Ectodermal cell (in vitro differentiated cells): ENCODE measurements at regions not wholly inside any gene's neighbourhood (a gene's known extent, or its start where the extent isn't known, plus 50 kb on each side); places are given as distances from the start of the nearest gene placed in this dataset.
"Not testable (repeated sequence)": the region's sequence is repeated elsewhere in the genome, so short reads cannot be mapped to it uniquely, and the experiment has no call there.

Experiments used
- H3K27ac ChIP-seq: 2 replicates; pipeline ENCODE4 v1.7.0; 2013; ENCODE audit warnings: mild to moderate bottlenecking, low read depth, low read length; ENCODE audit not compliant: insufficient read depth, poor library complexity, severe bottlenecking
- H3K27me3 ChIP-seq: 2 replicates; pipeline ENCODE4 v1.7.0; 2013; ENCODE audit warnings: mild to moderate bottlenecking, low read length; ENCODE audit not compliant: insufficient read depth, control insufficient read depth, poor library complexity, severe bottlenecking
- H3K36me3 ChIP-seq: one replicate; pipeline ENCODE4 v1.7.0; 2013; ENCODE audit warnings: low read length; ENCODE audit not compliant: control insufficient read depth, insufficient read depth
- H3K4me1 ChIP-seq: one replicate; pipeline ENCODE4 v1.7.0; 2013; ENCODE audit warnings: low read length; ENCODE audit not compliant: control insufficient read depth, insufficient read depth
- H3K4me3 ChIP-seq: 2 replicates; pipeline ENCODE4 v1.7.0; 2013; ENCODE audit warnings: low read depth, low read length, control low read depth; ENCODE audit not compliant: insufficient read depth
- H3K9me3 ChIP-seq: 2 replicates; pipeline ENCODE4 v1.7.0; 2013; ENCODE audit warnings: mild to moderate bottlenecking, low read length, moderate library complexity; ENCODE audit not compliant: control insufficient read depth
- WGBS, 2 experiments: methylation state at CpG; one replicate each; pipeline ENCODE4 v1.1.7; 2013; ENCODE audit warnings: missing lambda C conversion rate in 2 of 2; 5-methylcytosine and 5-hydroxymethylcytosine counted together

DNA sequence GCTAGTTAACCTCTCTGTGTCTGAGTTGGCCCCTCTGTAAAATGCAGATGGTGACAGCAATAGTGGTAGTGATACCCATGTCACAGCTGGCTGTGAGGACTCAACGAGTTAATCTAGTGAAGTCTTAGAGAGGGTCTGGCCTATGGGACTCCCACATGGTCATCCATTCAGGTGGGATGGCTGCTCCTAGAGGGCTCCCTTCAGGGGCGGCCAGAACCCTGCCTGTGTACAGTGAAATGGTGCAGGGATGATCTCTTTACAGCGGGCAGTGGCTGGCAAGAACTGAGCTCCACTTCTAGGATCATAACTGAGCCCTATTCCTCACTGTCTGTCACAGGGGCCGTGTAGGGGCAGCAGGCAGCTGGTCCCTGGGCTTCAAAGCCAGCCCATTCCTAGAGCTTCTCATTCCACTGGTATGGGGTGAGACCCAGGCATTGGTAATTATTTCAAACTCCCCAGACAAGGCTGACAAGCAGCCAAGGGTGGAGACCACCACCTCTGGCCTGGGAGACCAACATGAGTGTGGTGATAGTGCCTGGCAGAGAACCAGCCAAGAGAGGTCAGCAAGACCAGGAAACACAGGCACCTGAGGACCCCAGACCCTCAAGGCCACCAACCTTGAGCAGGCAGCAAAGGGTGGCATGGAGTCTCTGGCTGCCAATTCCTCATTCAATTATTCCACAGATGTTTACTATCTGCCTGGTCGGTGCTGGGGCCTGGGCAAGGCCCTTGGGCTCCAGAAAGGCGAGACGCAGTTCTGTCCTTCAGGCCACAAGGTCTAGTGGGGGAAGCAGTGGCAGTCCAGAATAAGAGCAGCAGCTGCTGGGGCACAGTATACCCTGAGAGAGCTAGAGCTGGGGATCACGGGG is 103.4 kb downstream of the MRPL14 start:
- 92 to 94% methylated on average over 8 of the region's 8 CpGs for WGBS, 2 experiments
- Histone ChIP-seq H3K9me3 (no peaks in the 10 kb centered on the region), H3K4me1 (peaks cover 9% of the 10 kb centered on the region)

DNA sequence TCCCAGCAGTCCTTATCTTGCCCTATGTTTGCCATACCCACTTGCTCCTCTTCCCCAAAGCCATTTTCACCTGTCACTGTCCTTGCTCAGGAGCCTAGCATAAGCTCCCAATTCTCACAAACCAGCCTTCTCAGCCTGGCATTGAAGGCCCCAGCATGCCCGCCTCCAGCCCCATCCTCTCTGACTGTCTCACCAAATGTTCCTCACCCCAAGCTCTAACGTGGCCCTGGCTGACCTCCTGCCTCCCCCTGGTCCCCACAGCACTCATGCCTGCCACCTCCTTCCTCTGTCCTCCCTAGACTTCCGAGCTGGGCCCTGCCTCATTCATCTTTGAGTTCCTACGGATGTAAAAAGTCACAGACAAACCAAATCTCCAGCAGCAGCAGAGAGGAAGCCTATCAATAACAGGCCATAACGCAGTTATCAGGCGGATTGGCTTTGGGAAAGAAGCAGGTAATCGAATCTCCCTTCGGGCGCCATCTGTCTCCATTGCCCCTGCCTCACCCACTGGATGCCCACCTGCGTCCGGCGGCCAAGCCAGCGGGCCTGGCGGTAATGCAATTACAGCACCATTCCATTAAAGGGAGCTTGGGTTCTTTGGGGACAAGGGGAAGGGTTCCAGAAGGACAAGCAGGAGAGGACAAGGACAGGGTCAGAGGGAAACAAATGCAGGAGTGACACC is 104.4 kb downstream of the MRPL14 start:
- Histone ChIP-seq H3K36me3 (no peaks in the 10 kb centered on the region), H3K4me3 (no peak overlapping the region)
- 92 to 93% methylated on average over 14 of the region's 14 CpGs for WGBS, 2 experiments

More for the DNA sequence above, 103.4 kb downstream of the MRPL14 start:
- no peak overlapping the region for H3K27ac ChIP-seq
- H3K4me3 ChIP-seq: no peak overlapping the region
- no peaks in the 10 kb centered on the region for H3K36me3 ChIP-seq
- H3K27me3 ChIP-seq: no peaks in the 10 kb centered on the region

DNA sequence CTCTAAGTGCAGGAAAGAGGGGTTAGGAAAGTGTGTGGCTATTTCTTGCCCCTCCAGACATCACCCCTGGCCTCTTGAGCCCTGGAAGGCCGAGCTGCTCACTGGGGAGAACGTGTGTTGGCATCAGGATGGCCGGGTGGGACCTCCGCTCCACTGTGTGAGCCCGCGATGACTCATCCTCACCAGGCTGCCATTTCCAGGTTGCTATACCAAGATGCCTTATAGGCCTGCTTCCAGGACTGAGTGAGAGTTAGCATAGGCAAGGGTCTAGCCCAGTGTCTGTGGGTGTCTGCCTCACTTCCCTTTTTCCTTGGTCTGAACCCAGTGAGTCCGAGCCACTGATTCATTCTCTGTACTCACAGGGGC is 105.0 kb downstream of the MRPL14 start:
- no peaks in the 10 kb centered on the region for H3K36me3 ChIP-seq
- 79 to 81% methylated on average over 7 of the region's 7 CpGs for WGBS, 2 experiments
- H3K27me3 ChIP-seq: no peaks in the 10 kb centered on the region
- peaks cover 9% of the 10 kb centered on the region for H3K4me1 ChIP-seq
- no peak overlapping the region for H3K27ac ChIP-seq
- no peak overlapping the region for H3K4me3 ChIP-seq
- H3K9me3 ChIP-seq: no peaks in the 10 kb centered on the region

More for the DNA sequence above, 104.4 kb downstream of the MRPL14 start:
- no peaks in the 10 kb centered on the region for H3K9me3 ChIP-seq
- H3K27me3 ChIP-seq: no peaks in the 10 kb centered on the region
- no peak overlapping the region for H3K27ac ChIP-seq
- H3K4me1 ChIP-seq: peaks cover 9% of the 10 kb centered on the region

DNA sequence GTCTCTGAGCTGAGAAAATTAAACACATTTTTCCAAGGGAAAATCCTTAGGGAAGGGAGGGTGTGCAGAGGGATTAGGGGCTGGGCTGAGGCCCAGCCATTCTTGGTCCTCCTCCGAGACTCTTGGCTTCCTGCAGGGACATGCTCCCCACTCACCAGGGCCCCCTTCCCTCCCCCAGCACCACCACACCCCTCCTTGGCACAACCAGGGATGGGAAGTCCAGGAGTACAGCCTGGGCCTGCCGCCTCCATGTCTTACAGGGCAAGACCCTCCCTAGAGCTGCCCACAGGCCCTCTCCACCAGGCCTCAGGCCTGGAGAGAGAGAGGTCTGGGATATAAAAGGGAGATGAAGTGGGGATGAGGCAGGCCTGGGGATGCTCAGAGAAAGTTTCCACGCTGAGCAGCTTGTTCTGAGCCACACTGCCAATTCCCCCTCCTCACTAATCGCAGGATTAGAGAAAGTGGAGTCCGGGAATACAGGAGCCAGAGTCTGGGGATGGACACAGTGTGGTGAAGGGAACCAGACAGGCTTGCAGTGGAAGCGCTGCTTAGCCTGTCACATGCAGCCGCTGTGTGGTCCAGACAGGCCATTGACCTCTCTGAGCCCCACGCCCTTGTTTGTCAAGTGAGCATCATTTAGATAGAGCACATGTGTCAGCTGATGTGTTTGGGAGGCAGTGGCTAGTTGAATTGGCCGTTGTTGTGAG is 105.5 kb downstream of the MRPL14 start:
- no peak overlapping the region for H3K4me3 ChIP-seq
- peaks cover 9% of the 10 kb centered on the region for H3K4me1 ChIP-seq
- H3K27ac ChIP-seq: no peak overlapping the region
- no peaks in the 10 kb centered on the region for H3K9me3 ChIP-seq
- WGBS, 2 experiments: 72 to 77% methylated on average over 8 to 9 of the region's 9 CpGs
- no peaks in the 10 kb centered on the region for H3K36me3 ChIP-seq
- no peaks in the 10 kb centered on the region for H3K27me3 ChIP-seq

DNA sequence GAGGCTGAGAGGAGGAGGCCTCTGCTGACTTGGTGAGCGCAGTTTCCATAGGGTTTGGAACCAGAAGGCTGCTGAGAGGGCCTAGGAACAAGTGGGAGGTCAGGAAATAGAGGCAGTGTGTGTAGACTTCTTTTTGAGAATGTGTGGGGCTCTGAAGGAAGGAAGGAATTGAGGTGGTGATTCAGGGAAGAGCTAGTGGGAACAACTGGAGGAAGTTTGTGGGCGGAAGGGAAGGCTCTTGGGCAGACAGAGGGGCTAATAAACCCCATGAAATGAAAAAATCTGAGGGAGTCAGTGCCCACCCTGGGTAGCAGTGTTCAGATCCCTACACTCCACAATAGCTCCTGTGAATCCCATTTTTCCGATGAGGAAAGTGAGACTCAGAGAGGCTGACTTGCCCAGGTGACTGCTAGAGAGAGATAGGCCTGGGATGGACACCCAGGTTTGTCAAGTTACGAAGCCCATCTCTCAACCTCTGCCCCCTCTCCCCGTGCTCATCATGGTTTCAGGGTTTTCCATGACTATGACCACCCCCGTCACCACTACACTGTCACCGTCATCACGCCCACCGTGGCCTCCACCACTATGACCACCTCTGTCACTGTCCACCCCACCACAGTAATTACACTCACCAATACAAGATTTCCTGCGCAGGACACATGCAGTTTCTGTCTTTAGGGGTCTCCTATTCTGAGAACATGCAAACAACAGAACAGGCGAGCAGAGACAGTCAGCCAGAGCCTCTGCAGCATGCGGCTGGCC is 106.4 kb downstream of the MRPL14 start:
- H3K27me3 ChIP-seq: no peaks in the 10 kb centered on the region
- WGBS, 2 experiments: 90 to 92% methylated on average over 12 of the region's 12 CpGs
- no peaks in the 10 kb centered on the region for H3K36me3 ChIP-seq
- H3K4me1 ChIP-seq: peaks cover 9% of the 10 kb centered on the region
- H3K9me3 ChIP-seq: no peaks in the 10 kb centered on the region
- H3K27ac ChIP-seq: no peak overlapping the region
- no peak overlapping the region for H3K4me3 ChIP-seq

DNA sequence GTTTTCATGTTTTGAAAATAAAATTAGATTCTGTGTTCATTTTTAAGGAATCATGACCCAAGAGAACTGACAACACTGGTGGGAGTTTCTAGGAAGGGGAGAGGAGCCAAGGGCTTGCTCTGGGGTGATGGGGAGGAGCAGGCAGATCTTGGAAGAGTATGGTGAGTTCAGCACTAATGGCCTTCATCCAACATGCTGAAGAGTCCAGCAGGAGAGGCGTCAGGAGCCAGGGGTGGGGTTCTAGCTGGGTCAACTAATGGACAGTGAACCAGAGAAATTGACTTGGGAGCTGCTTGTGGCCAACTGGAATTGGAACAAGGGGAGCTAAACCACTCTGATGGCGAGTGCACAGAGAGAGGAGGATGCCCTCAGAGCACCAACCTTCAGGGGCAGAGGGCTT is 107.1 kb downstream of the MRPL14 start:
- 93 to 94% methylated on average over 2 of the region's 2 CpGs for WGBS, 2 experiments
- H3K4me1 ChIP-seq: peaks cover 8% of the 10 kb centered on the region
- no peaks in the 10 kb centered on the region for H3K36me3 ChIP-seq
- H3K27ac ChIP-seq: no peak overlapping the region
- no peaks in the 10 kb centered on the region for H3K27me3 ChIP-seq
- no peaks in the 10 kb centered on the region for H3K9me3 ChIP-seq
- no peak overlapping the region for H3K4me3 ChIP-seq

DNA sequence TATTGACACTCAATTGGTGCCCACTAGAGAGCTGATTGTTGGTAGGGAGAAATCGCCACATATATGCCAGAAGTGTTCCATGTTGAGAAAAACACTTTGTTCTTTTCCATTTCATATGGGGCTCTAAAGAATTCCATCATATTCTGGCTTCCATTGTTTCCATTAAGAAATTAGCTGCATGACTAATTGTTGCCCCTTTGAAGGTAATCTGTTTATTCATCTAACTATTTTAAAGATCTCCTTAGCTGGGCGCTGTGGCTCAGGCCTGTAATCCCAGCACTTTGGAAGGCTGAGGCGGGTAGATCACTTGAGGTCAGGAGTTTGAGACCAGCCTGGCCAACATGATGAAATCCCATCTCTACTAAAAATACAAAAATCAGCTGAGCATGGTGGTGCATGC is 109.9 kb downstream of the MRPL14 start:
- 92 to 96% methylated on average over 3 of the region's 3 CpGs for WGBS, 2 experiments
- H3K4me1 ChIP-seq, H3K27ac ChIP-seq, H3K4me3 ChIP-seq, H3K36me3 ChIP-seq, H3K9me3 ChIP-seq, H3K27me3 ChIP-seq: not testable (repeated sequence)

DNA sequence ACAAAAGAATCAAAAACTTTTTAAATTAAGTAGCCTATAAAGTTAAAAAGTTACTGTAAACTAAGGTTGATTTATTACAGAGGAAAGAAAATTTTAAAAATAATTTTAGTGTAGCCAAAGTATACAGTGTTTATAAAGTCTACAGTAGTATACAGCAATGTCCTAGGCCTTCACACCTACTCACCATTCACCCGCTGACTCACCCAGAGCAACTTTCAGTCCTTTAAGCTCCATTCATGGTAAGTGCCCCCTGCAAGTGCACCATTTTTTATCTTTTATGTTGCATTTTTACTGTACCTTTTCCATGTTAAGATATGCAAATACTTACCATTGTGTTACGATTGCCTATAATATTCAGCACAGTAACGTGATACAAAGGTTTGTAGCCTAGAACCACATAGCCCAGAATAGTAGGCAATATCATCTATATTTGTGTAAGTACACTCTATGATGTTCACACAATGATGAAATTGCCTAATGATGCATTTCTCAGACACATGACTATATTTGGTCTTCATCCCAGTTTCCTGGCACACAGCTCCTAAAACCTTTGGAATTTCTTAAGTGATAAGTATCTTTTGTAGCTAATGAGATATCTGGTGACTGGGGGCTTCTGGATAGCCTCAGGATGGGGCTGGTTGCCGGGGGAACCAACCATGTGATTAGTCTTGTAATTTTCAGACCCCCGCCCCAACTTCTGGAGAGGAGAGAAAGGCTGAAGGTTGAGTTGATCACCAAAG is 111.0 kb downstream of the MRPL14 start:
- 90 to 91% methylated on average over 5 of the region's 5 CpGs for WGBS, 2 experiments
- no peaks in the 10 kb centered on the region for H3K36me3 ChIP-seq
- no peaks in the 10 kb centered on the region for H3K9me3 ChIP-seq
- H3K27ac ChIP-seq: no peak overlapping the region
- no peaks in the 10 kb centered on the region for H3K27me3 ChIP-seq
- peaks cover 1% of the 10 kb centered on the region for H3K4me1 ChIP-seq
- no peak overlapping the region for H3K4me3 ChIP-seq

DNA sequence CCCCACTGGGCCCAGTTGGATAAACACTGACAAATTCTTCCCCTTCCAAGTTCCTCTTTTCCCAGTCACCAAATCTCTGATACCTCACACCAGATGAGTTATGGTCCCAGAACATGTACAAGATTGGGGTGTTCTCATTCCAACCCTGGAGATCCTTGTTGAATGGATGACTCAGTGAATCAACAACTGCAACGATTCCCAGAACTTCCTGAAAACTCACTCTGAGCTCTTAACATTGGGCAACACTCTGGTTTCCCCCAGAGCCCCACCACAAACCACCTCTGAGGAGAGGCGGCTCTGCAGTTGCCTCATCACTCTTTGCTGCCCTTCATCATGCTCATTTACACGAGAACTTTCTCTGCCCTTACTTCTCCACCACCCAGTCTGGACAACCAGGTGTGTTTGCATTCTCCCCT is 115.2 kb downstream of the MRPL14 start:
- H3K36me3 ChIP-seq: no peaks in the 10 kb centered on the region
- no peak overlapping the region for H3K4me3 ChIP-seq
- H3K4me1 ChIP-seq: peaks cover 5% of the 10 kb centered on the region
- no peaks in the 10 kb centered on the region for H3K27me3 ChIP-seq
- 88 to 94% methylated on average over 3 of the region's 3 CpGs for WGBS, 2 experiments
- no peaks in the 10 kb centered on the region for H3K9me3 ChIP-seq
- H3K27ac ChIP-seq: no peak overlapping the region
